Stimulated activated CD4-positive, alpha-beta T cell treated with anti-CD3 and anti-CD28 coated beads, Interleukin-4, amount 100 ng/mL, for 24 hours (primary cell): ENCODE measurements at regions not wholly inside any gene's neighbourhood (a gene's known extent, or its start where the extent isn't known, plus 50 kb on each side); places are given as distances from the start of the nearest gene placed in this dataset.

Experiments used
- DNase-seq: peaks from one replicate; pipeline ENCODE4 v3.0.0-alpha.2; 2020

- no peak for DNase-seq
These were observed 99.0 kb upstream of the LSM8 start for GRCh38 chr7:118085000-118085399.

- DNase-seq = no peak
These were observed 96.8 kb upstream of the LSM8 start for GRCh38 chr7:118087126-118087525.

GRCh38 chr7:118094044-118094443 is 89.9 kb upstream of the LSM8 start:
- DNase-seq = no peak

- no peak for DNase-seq
These were observed 79.0 kb upstream of the LSM8 start for GRCh38 chr7:118104812-118105441.

GRCh38 chr7:118109607-118110006 is 74.4 kb upstream of the LSM8 start:
- no peak for DNase-seq

GRCh38 chr7:118110178-118110925 is 73.6 kb upstream of the LSM8 start:
- no peak for DNase-seq

GRCh38 chr7:118111347-118111746 is 72.6 kb upstream of the LSM8 start:
- DNase-seq = no peak

GRCh38 chr7:118114175-118114574 is 69.8 kb upstream of the LSM8 start:
- DNase-seq = no peak

- DNase-seq = no peak
These were observed 54.7 kb upstream of the LSM8 start for GRCh38 chr7:118129041-118129795.

GRCh38 chr7:118132764-118133163 is 51.2 kb upstream of the LSM8 start:
- no peak for DNase-seq
